GM19397 (cell line): ENCODE measurements at regions not wholly inside any gene's neighbourhood (a gene's known extent, or its start where the extent isn't known, plus 50 kb on each side); places are given as distances from the start of the nearest gene placed in this dataset.

Source experiments
- ATAC-seq: cut with Tn5 transposase; IDR thresholded peaks from one replicate; pipeline ENCODE4 v1.9.1; 2021; ENCODE audit warnings: mild to moderate bottlenecking, moderate library complexity; ENCODE audit not compliant: unreplicated experiment

- ATAC-seq, result no peak
Measured at GRCh38 chr19:27896091-27896490, 1316.9 kb downstream of the UQCRFS1 start.

- ATAC-seq, result no peak
Measured at GRCh38 chr19:27894906-27895754, 1317.8 kb downstream of the UQCRFS1 start.

GRCh38 chr19:27892500-27892899 lies 1320.5 kb downstream of the UQCRFS1 start:
- ATAC-seq, result no peak

- no peak for ATAC-seq
Measured at GRCh38 chr19:27891411-27891810, 1321.5 kb downstream of the UQCRFS1 start.

GRCh38 chr19:27890696-27891095 lies 1322.3 kb downstream of the UQCRFS1 start:
- ATAC-seq, result no peak

- no peak for ATAC-seq
Measured at GRCh38 chr19:27890206-27890605, 1322.7 kb downstream of the UQCRFS1 start.

- no peak for ATAC-seq
Measured at GRCh38 chr19:27889156-27889555, 1323.8 kb downstream of the UQCRFS1 start.

- no peak for ATAC-seq
Measured at GRCh38 chr19:27887946-27888345, 1325.0 kb downstream of the UQCRFS1 start.

GRCh38 chr19:27885359-27885758 lies 1327.6 kb downstream of the UQCRFS1 start:
- ATAC-seq, result no peak

- no peak for ATAC-seq
Measured at GRCh38 chr19:27884376-27884775, 1328.6 kb downstream of the UQCRFS1 start.

- ATAC-seq, result no peak
Measured at GRCh38 chr19:27881213-27881612, 1331.7 kb downstream of the UQCRFS1 start.

- ATAC-seq, result no peak
Measured at GRCh38 chr19:27876976-27877512, 1335.9 kb downstream of the UQCRFS1 start.

GRCh38 chr19:27876489-27876888 lies 1336.5 kb downstream of the UQCRFS1 start:
- no peak for ATAC-seq

- ATAC-seq, result no peak
Measured at GRCh38 chr19:27872370-27872769, 1340.6 kb downstream of the UQCRFS1 start.

GRCh38 chr19:27870293-27870692 lies 1342.7 kb downstream of the UQCRFS1 start:
- ATAC-seq, result no peak

GRCh38 chr19:27868007-27868406 lies 1344.9 kb downstream of the UQCRFS1 start:
- no peak for ATAC-seq

GRCh38 chr19:27865927-27866777 lies 1346.8 kb downstream of the UQCRFS1 start:
- ATAC-seq, result no peak

- ATAC-seq, result no peak
Measured at GRCh38 chr19:27861411-27861975, 1351.5 kb downstream of the UQCRFS1 start.

GRCh38 chr19:27860309-27860934 lies 1352.5 kb downstream of the UQCRFS1 start:
- ATAC-seq, result no peak

GRCh38 chr19:27859689-27860088 lies 1353.3 kb downstream of the UQCRFS1 start:
- ATAC-seq, result no peak
